ENCODE measurements at regions not wholly inside any gene's neighbourhood (a gene's known extent, or its start where the extent isn't known, plus 50 kb on each side); places are given as distances from the start of the nearest gene placed in this dataset.

- DNase-seq: no peak
These were observed 284.4 kb upstream of the MON1B start for GRCh38 chr16:76906552-76906951.

GRCh38 chr16:76910931-76911330 lies 280.1 kb upstream of the MON1B start:
- DNase-seq: no peak

DNA sequence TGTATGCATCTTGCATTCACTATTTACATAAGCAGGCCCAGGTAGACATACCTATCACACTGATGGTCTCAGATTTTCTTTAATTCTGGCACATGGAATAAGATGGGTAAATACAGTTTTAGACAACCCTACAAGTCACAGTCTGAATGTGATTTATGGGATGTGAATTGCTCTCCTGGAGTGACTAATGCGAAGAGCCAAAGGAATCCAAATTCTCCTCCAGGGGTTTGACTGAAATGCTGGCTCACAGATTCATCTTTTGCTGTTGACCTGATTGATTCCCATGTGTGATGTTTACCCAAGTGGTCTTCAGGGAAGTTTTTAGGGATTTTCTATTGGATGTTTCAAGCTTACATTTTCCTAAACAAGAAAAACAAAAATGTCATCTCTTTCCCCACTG lies 277.9 kb upstream of the MON1B start:
- DNase-seq: no peak

DNA sequence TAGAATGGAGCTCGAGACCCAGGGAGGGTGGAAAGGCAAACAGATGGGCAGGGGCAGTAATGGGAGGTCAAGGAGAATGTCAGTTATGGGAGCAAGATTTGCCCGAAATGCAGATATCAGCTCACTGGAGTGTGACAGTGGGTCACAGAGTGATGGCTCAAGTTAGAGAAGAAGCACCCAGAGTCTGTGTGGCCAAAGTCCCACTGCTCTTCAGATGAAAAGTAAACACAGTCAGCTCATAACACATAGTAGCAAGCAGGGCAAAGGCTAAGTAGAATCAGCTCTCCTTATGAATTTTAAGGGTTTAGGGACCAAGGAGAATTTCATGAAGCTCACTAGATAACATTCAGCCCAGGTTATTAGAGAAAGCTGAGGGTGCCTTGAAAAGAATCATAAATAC lies 264.9 kb upstream of the MON1B start:
- no peak for DNase-seq

GRCh38 chr16:76926595-76926994 lies 264.4 kb upstream of the MON1B start:
- DNase-seq: no peak

DNA sequence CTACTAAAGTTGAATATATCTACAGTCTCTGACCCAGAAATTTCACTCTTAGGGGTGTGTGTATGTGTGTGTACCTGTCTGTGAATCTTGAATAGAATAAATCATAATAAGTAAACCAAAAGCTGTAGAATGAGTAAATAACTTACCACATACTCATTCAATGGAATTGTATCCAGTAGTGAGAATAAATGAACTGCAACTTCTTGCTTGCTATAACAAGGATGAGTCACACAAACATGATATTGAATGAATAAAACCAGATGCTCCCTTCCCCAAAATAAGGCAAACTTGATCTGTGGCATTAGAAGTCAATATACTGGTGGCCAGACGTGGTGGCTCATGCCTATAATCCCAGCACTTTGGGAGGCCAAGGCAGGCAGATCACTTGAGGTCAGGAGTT lies 259.8 kb upstream of the MON1B start:
- DNase-seq: no peak

DNA sequence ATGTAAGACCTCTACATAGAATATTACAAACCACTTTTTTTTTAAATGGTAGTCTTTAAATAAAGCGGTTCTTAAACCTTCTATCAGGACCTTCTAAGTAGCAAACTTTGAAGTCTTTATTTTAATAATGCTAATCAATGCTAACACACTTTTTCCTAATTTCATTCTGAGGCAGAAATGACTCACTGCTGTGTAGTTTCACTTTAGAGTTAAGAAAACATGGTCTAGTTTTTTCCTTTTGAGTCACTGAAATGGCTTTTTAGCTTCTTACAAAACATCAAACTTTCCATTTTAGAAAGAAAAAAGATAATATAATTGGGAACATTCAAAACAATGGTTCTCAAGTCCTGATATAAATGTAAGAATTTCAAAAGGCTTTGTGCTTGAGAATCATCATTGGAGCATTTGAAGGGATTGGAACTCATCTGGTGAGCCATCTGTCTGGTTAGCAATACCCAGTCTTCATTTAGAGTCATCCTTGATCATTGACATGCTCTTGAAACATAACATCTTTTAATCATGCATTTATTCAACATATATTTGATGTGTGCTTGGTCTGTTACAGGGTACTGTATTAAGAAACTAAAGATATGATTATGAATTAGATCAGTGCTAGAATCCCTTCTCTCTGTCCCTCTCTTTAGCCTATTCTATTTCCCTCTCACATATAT lies 258.3 kb upstream of the MON1B start:
- no peak for DNase-seq

DNA sequence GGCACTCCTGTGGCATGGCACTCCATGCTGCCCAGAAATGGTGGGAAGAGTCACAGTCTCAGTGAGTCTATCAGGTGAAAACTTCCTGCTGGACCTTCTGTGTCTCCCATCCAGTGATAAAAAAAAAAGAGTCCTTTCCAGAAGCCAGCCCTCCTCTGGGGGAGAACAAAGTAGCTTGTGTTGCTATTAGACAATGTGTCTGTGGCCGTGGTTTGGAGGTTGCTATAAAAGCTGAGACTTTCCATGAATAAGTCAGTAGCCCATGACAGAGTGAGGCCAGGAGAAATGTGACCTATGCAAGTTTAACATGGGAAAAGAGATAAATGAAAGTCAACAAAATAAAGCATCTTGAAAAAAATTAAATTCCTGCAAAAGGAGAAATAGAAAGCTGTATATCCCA lies 250.7 kb upstream of the MON1B start:
- DNase-seq: no peak

GRCh38 chr16:76941113-76941512 lies 249.9 kb upstream of the MON1B start:
- no peak for DNase-seq

- DNase-seq: no peak
These were observed 248.9 kb upstream of the MON1B start for GRCh38 chr16:76942089-76942488.

DNA sequence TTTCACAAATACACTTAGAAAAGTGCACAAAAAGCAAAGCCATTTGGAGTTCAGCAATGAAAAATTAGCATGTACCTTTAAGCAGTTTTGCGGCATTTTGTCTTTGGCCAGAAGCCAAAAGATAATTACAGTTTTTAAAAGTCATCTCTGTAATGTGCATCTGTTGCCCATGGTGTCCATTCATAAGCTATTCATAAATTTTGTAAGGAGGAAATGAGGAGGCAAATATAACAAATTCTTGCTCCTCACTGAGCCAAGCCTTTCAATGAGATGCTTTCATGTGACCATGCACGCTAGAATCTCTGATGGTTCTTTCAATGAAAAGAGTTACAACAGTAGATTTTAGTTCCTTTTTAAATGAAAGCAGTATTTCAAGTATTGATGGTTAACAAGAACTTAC lies 247.1 kb upstream of the MON1B start:
- no peak for DNase-seq

- DNase-seq: no peak
These were observed 244.1 kb upstream of the MON1B start for GRCh38 chr16:76946879-76947278.

GRCh38 chr16:76947749-76948148 lies 243.2 kb upstream of the MON1B start:
- no peak for DNase-seq

DNA sequence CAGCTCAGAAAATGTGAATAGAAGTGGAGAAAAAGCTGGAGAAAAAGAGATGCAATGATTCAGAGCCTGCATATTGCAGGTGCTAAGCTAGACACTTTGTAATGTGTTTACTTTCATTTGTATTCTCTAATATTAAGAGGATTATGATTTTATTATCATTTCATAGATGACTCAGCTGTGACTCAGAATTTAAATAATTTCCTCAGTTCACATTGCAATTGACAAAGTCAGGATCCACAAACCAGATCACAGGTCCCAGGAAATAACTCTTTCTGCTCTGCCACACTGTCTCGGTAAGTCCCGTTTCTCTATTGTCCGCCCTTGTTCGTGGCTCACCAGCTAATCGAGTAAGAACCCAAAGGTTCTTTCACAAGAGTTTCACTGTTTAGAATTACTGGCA lies 235.4 kb upstream of the MON1B start:
- DNase-seq: no peak

- no peak for DNase-seq
These were observed 234.6 kb upstream of the MON1B start for GRCh38 chr16:76956394-76956793.

DNA sequence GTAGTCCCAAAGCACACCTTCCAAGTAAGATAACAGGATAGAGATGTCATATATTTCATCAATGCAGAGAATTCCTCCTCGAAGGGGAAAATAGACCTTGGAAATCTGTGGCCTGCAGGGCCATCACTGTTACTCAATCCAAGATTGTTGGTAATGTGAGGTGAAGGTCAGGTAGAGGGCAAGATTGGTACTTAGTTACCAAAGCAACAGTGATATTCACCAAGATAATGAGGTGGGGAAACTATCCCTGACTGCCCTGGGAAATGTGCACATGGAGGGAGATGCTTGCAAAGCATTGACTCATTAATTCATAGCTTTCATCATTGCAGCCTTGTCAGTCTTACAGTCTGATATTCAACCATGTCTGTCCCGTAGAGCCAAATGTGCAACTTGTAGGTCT lies 234.1 kb upstream of the MON1B start:
- no peak for DNase-seq

DNA sequence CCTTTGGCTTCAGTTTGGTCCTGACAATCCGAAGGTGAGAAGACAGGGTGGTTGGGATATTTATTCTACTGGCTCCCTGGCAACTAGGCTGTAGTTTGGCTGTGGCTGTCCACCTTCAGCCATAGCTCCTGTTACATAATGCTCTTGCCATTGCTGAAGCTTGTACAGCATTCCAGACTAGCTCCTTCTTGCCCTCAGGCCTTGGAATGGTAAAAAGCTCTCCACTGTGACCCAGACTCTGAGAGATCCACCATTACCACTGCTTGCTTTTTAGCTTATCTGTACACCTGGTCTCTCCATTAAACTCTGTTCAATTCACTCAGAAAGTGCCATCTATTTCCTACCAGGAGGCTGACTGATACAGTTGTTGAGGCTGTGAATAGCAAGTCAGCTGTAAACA lies 231.8 kb upstream of the MON1B start:
- DNase-seq: no peak

- DNase-seq: no peak
These were observed 227.2 kb upstream of the MON1B start for GRCh38 chr16:76963614-76964315.

DNA sequence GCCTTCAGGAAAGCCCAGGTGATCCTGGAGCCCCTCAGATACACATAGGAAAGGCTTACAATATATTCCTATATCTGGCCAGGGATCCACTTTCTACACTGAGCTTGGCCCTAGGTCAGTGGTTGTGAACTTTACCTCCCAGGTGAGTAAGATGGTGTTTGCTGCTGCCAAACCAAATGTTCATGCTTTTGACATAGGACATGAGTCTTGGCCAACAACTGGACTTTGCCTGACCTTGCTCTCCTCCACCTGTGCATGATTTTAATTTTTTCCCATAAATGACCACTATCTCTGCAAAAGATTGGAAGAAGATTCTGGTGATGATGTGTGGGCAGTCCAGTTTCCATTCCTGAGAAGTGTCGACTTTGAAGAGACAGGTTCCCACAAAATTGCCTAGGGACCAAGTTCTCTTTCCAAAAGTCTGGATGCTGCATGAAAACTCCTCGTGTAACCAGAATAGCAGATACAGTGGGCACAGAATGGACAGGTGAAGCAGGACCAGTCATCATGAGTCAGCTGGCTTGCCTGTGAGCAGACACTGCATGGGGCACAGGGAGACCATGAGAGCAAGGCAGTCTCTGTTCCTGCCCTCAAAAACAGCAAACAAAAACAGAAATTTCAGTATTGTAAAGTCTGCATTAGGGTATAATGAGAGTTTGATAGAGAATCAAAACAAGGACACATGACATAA lies 226.4 kb upstream of the MON1B start:
- DNase-seq: no peak

DNA sequence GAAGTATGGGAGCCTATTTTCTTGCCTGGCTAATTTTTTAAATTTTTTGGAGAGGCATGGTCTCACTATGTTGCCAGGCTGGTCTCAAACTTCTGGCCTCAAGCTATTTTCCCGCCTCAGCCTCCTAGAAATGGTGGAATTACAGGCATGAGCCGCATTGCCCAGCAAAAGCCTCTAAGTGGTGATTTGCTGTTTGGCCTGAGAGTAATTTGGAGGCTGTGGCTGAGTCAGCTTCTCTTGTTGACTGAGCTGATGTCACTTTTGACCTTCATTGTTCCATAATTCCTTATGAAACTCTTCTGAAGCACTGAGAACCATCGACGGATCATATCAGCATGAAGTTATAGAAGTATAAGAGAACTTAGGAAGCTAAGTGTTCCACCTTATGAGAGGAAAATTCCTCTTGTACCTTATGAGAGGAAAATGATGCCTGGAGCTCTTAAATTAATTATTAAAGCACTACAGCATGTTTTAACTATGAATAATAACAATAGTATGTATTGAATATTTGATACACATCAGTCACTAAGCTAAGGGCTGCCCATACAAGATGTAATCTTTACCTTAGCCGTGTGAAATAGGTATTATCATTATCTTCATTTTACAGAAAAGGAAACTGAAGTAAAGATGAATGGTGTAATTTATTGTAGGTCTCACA lies 220.8 kb upstream of the MON1B start:
- DNase-seq: no peak

DNA sequence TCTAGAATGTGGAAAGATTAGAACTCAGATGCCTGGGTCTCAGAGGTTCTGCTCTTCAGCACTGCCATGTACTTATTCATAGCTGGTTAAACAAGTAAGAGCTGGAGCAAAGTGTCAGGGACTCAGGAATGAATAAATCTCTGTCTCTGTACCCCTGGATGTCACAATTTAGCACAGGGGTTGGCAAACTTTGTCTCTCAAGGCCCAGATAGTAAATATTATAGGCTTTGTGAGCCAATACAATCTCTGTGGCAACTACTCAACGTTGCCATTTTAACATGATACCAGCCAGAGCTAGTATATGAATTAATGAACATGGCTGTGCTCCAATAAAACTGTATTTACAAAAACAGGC lies 220.3 kb upstream of the MON1B start:
- DNase-seq: no peak

DNA sequence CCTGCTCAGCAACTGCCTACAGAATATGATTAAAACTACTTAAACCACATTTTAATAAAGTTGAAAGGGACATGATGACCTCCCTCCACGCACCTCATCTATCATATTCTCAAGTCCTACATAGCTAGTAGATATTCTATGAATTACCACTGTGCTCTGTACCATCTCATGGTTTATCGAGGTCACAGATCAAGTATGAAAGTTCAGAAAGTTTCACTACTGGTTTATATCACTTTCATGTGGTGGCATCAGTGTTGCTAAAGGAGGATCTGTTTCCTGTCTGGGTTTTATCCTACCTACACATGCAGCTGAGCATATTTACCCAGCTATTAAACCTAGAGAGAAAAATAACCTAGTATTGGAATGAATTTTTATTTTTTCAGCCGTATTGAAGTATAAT lies 214.9 kb upstream of the MON1B start:
- no peak for DNase-seq

GRCh38 chr16:76976756-76977155 lies 214.2 kb upstream of the MON1B start:
- DNase-seq: no peak

Measured in occipital lobe (tissue), 1 donor.